B cell (primary cell): ENCODE measurements at regions not wholly inside any gene's neighbourhood (a gene's known extent, or its start where the extent isn't known, plus 50 kb on each side); places are given as distances from the start of the nearest gene placed in this dataset.

ENCODE experiments used
- EZH2 ChIP-seq: IDR thresholded peaks from 2 replicates; pipeline ENCODE4 v1.6.1; 2012; ENCODE audit warnings: borderline replicate concordance, low read depth, mild to moderate bottlenecking, moderate library complexity, low read length; ENCODE audit not compliant: insufficient read depth, poor library complexity, severe bottlenecking
- TF ChIP-seq, protein P1 (sequence below): fragments of 200-600 bp; IDR thresholded peaks from one replicate; pipeline ENCODE4 v1.8.0; 2022; ENCODE audit warnings: antibody characterized with exemption, mild to moderate bottlenecking

DNA sequence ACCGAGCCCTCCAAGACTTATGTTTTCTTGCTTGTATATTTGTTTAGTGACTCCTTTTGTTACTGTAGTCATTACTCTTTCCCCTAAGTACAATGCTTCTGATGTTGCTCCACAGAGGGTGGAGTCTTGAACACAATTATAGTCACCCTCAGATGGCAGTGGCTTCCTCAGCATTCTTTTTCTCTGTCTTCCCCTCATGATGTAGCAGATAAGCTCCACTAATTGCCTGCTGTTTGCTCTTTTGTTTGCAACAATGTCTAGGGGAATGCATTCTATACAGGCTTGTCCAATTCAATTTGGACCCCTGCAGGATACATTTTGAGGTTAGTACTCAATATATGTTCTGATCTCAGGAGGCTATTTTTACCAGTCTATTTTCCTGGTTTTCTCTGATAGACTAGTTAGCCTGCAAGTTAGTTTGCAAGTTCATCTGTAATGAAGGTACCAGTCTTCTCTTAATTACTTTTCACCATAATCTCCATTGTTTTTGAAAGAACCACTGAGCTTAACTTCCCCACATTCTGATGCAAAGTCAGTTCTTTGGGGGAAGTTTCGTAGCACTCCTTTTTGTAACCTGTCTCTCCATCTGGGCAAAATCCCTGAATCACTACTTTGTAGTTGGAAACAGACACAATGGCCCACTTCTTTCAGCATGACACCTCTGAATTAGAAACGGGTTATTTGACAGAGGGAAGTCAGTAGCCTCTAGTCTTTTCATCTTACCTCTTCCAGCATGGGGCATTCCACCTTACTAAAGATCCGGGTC is 1509.2 kb downstream of the CDH11 start:
- TF ChIP-seq, protein P1, sequence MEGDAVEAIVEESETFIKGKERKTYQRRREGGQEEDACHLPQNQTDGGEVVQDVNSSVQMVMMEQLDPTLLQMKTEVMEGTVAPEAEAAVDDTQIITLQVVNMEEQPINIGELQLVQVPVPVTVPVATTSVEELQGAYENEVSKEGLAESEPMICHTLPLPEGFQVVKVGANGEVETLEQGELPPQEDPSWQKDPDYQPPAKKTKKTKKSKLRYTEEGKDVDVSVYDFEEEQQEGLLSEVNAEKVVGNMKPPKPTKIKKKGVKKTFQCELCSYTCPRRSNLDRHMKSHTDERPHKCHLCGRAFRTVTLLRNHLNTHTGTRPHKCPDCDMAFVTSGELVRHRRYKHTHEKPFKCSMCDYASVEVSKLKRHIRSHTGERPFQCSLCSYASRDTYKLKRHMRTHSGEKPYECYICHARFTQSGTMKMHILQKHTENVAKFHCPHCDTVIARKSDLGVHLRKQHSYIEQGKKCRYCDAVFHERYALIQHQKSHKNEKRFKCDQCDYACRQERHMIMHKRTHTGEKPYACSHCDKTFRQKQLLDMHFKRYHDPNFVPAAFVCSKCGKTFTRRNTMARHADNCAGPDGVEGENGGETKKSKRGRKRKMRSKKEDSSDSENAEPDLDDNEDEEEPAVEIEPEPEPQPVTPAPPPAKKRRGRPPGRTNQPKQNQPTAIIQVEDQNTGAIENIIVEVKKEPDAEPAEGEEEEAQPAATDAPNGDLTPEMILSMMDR: no peak
- TF ChIP-seq EZH2: no peak
